PC-9 (cell line): ENCODE measurements at regions not wholly inside any gene's neighbourhood (a gene's known extent, or its start where the extent isn't known, plus 50 kb on each side); places are given as distances from the start of the nearest gene placed in this dataset.

Experiments used
- BruUV-seq: library from RNA; stranded (reverse); fragments of 400-500 nt; replicated peaks from 2 replicates; lab custom pipeline; 2021; lab: Mats Ljungman, UMichigan
- CTCF ChIA-PET: fragments of 300-600 bp; sonication (Branson Sonifier 250); formaldehyde crosslinking; loops from one replicate; lab custom pipeline; 2022; ENCODE audit warnings: antibody characterized with exemption; lab: Charles Lee
- POLR2A ChIA-PET: fragments of 300-600 bp; sonication (Branson Sonifier 250); formaldehyde crosslinking; loops from one replicate; lab custom pipeline; 2022; ENCODE audit warnings: antibody characterized with exemption; ENCODE audit not compliant: unreplicated experiment; lab: Charles Lee
- DNase-seq, 2 experiments: peaks; one replicate each; pipeline versions ENCODE4 v3.0.0 to v3.0.0-alpha.2; 2015 to 2022; ENCODE audit warnings: mixed read lengths in 1 of 2
- H2AFZ ChIP-seq: fragments of 200-600 bp; sonication (generic); 2 replicates; pipeline ENCODE4 v1.8.1; 2017; ENCODE audit warnings: antibody characterized with exemption
- H3F3A ChIP-seq: fragments of 200-600 bp; sonication (generic); 2 replicates; pipeline ENCODE4 v1.8.1; 2017; ENCODE audit warnings: antibody characterized with exemption, mild to moderate bottlenecking, low read depth; ENCODE audit not compliant: insufficient read depth
- H3K27ac ChIP-seq: fragments of 200-600 bp; sonication (generic); 2 replicates; pipeline ENCODE4 v1.6.1; 2016; ENCODE audit warnings: mixed run types
- H3K27me3 ChIP-seq: fragments of 200-600 bp; sonication (generic); 2 replicates; pipeline ENCODE4 v1.6.1; 2016; ENCODE audit warnings: low read depth, mixed run types; ENCODE audit not compliant: insufficient read depth
- H3K36me3 ChIP-seq: fragments of 200-600 bp; sonication (generic); 2 replicates; pipeline ENCODE4 v1.6.1; 2016; ENCODE audit warnings: low read depth, mixed run types
- H3K4me1 ChIP-seq: fragments of 200-600 bp; sonication (generic); replicated peaks from 2 replicates; pipeline ENCODE4 v1.6.1; 2016; ENCODE audit warnings: mixed run types; ENCODE audit not compliant: insufficient read depth
- H3K4me2 ChIP-seq: fragments of 200-600 bp; sonication (generic); 2 replicates; pipeline ENCODE4 v1.6.1; 2017; ENCODE audit warnings: mixed run types
- H3K4me3 ChIP-seq: fragments of 200-600 bp; sonication (generic); 2 replicates; pipeline ENCODE4 v1.6.1; 2016; ENCODE audit warnings: mixed run types
- H3K79me2 ChIP-seq: fragments of 200-600 bp; sonication (generic); 2 replicates; pipeline ENCODE4 v1.6.1; 2017; ENCODE audit warnings: low read depth, mixed run types
- H3K9me2 ChIP-seq: fragments of 200-600 bp; sonication (generic); 2 replicates; pipeline ENCODE4 v1.8.1; 2017; ENCODE audit warnings: mild to moderate bottlenecking; ENCODE audit not compliant: insufficient read depth
- H3K9me3 ChIP-seq: fragments of 200-600 bp; sonication (generic); 2 replicates; pipeline ENCODE4 v1.8.1; 2016; ENCODE audit warnings: low read depth; ENCODE audit not compliant: insufficient read depth
- H4K20me1 ChIP-seq: fragments of 200-600 bp; sonication (generic); 2 replicates; pipeline ENCODE4 v1.8.1; 2017; ENCODE audit not compliant: insufficient read depth
- CTCF ChIP-seq: fragments of 200-600 bp; sonication (generic); conservative IDR thresholded peaks from 2 replicates; pipeline ENCODE4 v1.6.1; 2017; ENCODE audit warnings: mixed run types, antibody characterized with exemption, mild to moderate bottlenecking, moderate library complexity
- EZH2 ChIP-seq: fragments of 200-600 bp; sonication (generic); IDR thresholded peaks from 2 replicates; pipeline ENCODE4 v1.8.0; 2017; ENCODE audit warnings: antibody characterized with exemption, low read depth
- intact Hi-C: fragments of 100-400 bp; cut with micrococcal nuclease; formaldehyde crosslinking; loops from one replicate; pipeline ENCODE4 v1.10.0; 2022; ENCODE audit not compliant: unreplicated experiment

- ChIA-PET CTCF (no interaction called here), POLR2A (no interaction called here)
- intact Hi-C loops: no loop called here
Observed at GRCh38 chr4:127357765-127358164, 275.0 kb upstream of the INTU start.

GRCh38 chr4:127362686-127363085 is 270.1 kb upstream of the INTU start:
- no peak overlapping the region for H3K4me2 ChIP-seq
- no peak overlapping the region for H3K4me3 ChIP-seq
- no peaks in the 10 kb centered on the region for H3K79me2 ChIP-seq
- no peaks in the 10 kb centered on the region for H3K4me1 ChIP-seq
- intact Hi-C loops: no loop called here
- H3K36me3 ChIP-seq: no peaks in the 10 kb centered on the region
- no peak overlapping the region for H2AFZ ChIP-seq
- no peaks in the 10 kb centered on the region for H4K20me1 ChIP-seq
- H3K27ac ChIP-seq: no peak overlapping the region
- H3K9me3 ChIP-seq: no peaks in the 10 kb centered on the region
- DNase-seq: no peak
- ChIA-PET CTCF (no interaction called here), POLR2A (interaction anchor here (0.6 to 0.7 kb wide), 2 partner anchors 816 to 1026 kb away, joined by 5 to 12 read pairs; no protein-coding TSS in a partner anchor)
- H3K9me2 ChIP-seq: no peaks in the 10 kb centered on the region
- no peaks in the 10 kb centered on the region for H3K27me3 ChIP-seq
- H3F3A ChIP-seq: no peaks in the 10 kb centered on the region
- no peak for TF ChIP-seq EZH2
- no peak for TF ChIP-seq CTCF
- BruUV-seq: no TSS peak

More at GRCh38 chr4:127357765-127358164, 275.0 kb upstream of the INTU start:
- Histone ChIP-seq H3K36me3 (no peaks in the 10 kb centered on the region), H3K27ac (no peak overlapping the region), H3K4me1 (no peaks in the 10 kb centered on the region), H3K4me3 (no peak overlapping the region), H3F3A (no peaks in the 10 kb centered on the region), H3K9me3 (no peaks in the 10 kb centered on the region), H3K27me3 (no peaks in the 10 kb centered on the region), H4K20me1 (no peaks in the 10 kb centered on the region), H3K9me2 (no peaks in the 10 kb centered on the region), H2AFZ (no peak overlapping the region), H3K4me2 (no peak overlapping the region), H3K79me2 (no peaks in the 10 kb centered on the region)
- no peak for DNase-seq
- TF ChIP-seq EZH2: no peak
- no peak for TF ChIP-seq CTCF
- BruUV-seq: no TSS peak

GRCh38 chr4:127364397-127364796 is 268.4 kb upstream of the INTU start:
- no peak overlapping the region for H3K4me3 ChIP-seq
- H3K4me1 ChIP-seq: no peaks in the 10 kb centered on the region
- ChIA-PET CTCF (no interaction called here), POLR2A (no interaction called here)
- no TSS peak for BruUV-seq
- no peak overlapping the region for H2AFZ ChIP-seq
- intact Hi-C loops: no loop called here
- H4K20me1 ChIP-seq: no peaks in the 10 kb centered on the region
- no peaks in the 10 kb centered on the region for H3K27me3 ChIP-seq
- no peaks in the 10 kb centered on the region for H3K9me2 ChIP-seq
- no peak for TF ChIP-seq EZH2
- TF ChIP-seq CTCF: no peak
- H3K36me3 ChIP-seq: no peaks in the 10 kb centered on the region
- no peak overlapping the region for H3K27ac ChIP-seq
- DNase-seq: no peak
- no peaks in the 10 kb centered on the region for H3F3A ChIP-seq
- H3K79me2 ChIP-seq: no peaks in the 10 kb centered on the region
- H3K4me2 ChIP-seq: no peak overlapping the region
- no peaks in the 10 kb centered on the region for H3K9me3 ChIP-seq
